Kidney epithelial cell (primary cell): ENCODE measurements at regions not wholly inside any gene's neighbourhood (a gene's known extent, or its start where the extent isn't known, plus 50 kb on each side); places are given as distances from the start of the nearest gene placed in this dataset.

Source experiments
- DNase-seq: peaks from one replicate; pipeline ENCODE4 v3.0.0-alpha.2; 2010; ENCODE audit warnings: low read depth
- H3K27me3 ChIP-seq: 2 replicates; pipeline ENCODE4 v1.6.0; 2011; ENCODE audit warnings: low read length; ENCODE audit not compliant: control insufficient read depth, insufficient read depth
- H3K36me3 ChIP-seq: 2 replicates; pipeline ENCODE4 v1.5.1; 2011; ENCODE audit warnings: low read length; ENCODE audit not compliant: control insufficient read depth, insufficient read depth
- H3K4me3 ChIP-seq: 2 replicates; pipeline ENCODE4 v1.5.1; 2011; ENCODE audit warnings: low read depth, mild to moderate bottlenecking, control low read depth, low read length
- CTCF ChIP-seq: IDR thresholded peaks from 2 replicates; pipeline ENCODE4 v1.5.1; 2011; ENCODE audit warnings: mild to moderate bottlenecking, moderate library complexity, low read length, control low read depth, inconsistent platforms; ENCODE audit not compliant: insufficient read depth, poor library complexity, severe bottlenecking

- H3K36me3 ChIP-seq: no peaks in the 10 kb centered on the region
- H3K4me3 ChIP-seq: no peak overlapping the region
- no peak for DNase-seq
- no peaks in the 10 kb centered on the region for H3K27me3 ChIP-seq
- no peak for TF ChIP-seq CTCF
Measured at GRCh38 chr18:68429111-68429510, 285.8 kb downstream of the TMX3 start.

- H3K36me3 ChIP-seq: no peaks in the 10 kb centered on the region
- no peaks in the 10 kb centered on the region for H3K27me3 ChIP-seq
- H3K4me3 ChIP-seq: no peak overlapping the region
- TF ChIP-seq CTCF: no peak
- no peak for DNase-seq
Measured at GRCh38 chr18:68428661-68429060, 286.2 kb downstream of the TMX3 start.

- DNase-seq: peak; percentile 86
- TF ChIP-seq CTCF: no peak
- Histone ChIP-seq H3K36me3 (no peaks in the 10 kb centered on the region), H3K4me3 (no peak overlapping the region), H3K27me3 (no peaks in the 10 kb centered on the region)
Measured at GRCh38 chr18:68427951-68428401, 286.9 kb downstream of the TMX3 start.

GRCh38 chr18:68426731-68427315, 288.1 kb downstream of the TMX3 start:
- Histone ChIP-seq H3K36me3 (no peaks in the 10 kb centered on the region), H3K27me3 (no peaks in the 10 kb centered on the region), H3K4me3 (no peak overlapping the region)
- DNase-seq: no peak
- no peak for TF ChIP-seq CTCF

- no peak overlapping the region for H3K4me3 ChIP-seq
- TF ChIP-seq CTCF: no peak
- no peaks in the 10 kb centered on the region for H3K27me3 ChIP-seq
- H3K36me3 ChIP-seq: no peaks in the 10 kb centered on the region
- DNase-seq: no peak
Measured at GRCh38 chr18:68418881-68419280, 296.0 kb downstream of the TMX3 start.

- no peak for TF ChIP-seq CTCF
- Histone ChIP-seq H3K27me3 (no peaks in the 10 kb centered on the region), H3K4me3 (no peak overlapping the region), H3K36me3 (no peaks in the 10 kb centered on the region)
- DNase-seq: no peak
Measured at GRCh38 chr18:68418226-68418868, 296.6 kb downstream of the TMX3 start.
